GM19324 (cell line): ENCODE measurements at regions not wholly inside any gene's neighbourhood (a gene's known extent, or its start where the extent isn't known, plus 50 kb on each side); places are given as distances from the start of the nearest gene placed in this dataset.

Experiments
- ATAC-seq: cut with Tn5 transposase; IDR thresholded peaks from one replicate; pipeline ENCODE4 v1.9.1; 2021; ENCODE audit warnings: mild to moderate bottlenecking, moderate library complexity; ENCODE audit not compliant: unreplicated experiment, low FRiP score

GRCh38 chr5:53358794-53359193, 121.6 kb upstream of the FST start:
- no peak for ATAC-seq

GRCh38 chr5:53359916-53360517, 120.4 kb upstream of the FST start:
- ATAC-seq = no peak

- no peak for ATAC-seq
Measured at GRCh38 chr5:53360811-53361210, 119.6 kb upstream of the FST start.

GRCh38 chr5:53361708-53362107, 118.7 kb upstream of the FST start:
- no peak for ATAC-seq

GRCh38 chr5:53362521-53362941, 117.9 kb upstream of the FST start:
- ATAC-seq = no peak

- no peak for ATAC-seq
Measured at GRCh38 chr5:53364061-53364460, 116.4 kb upstream of the FST start.

- no peak for ATAC-seq
Measured at GRCh38 chr5:53366245-53366644, 114.2 kb upstream of the FST start.

GRCh38 chr5:53367727-53368126, 112.7 kb upstream of the FST start:
- no peak for ATAC-seq

- no peak for ATAC-seq
Measured at GRCh38 chr5:53368516-53368915, 111.9 kb upstream of the FST start.

GRCh38 chr5:53368966-53369605, 111.3 kb upstream of the FST start:
- ATAC-seq = no peak

GRCh38 chr5:53369681-53370080, 110.7 kb upstream of the FST start:
- no peak for ATAC-seq

GRCh38 chr5:53373451-53374158, 106.8 kb upstream of the FST start:
- ATAC-seq = no peak

GRCh38 chr5:53376853-53377252, 103.6 kb upstream of the FST start:
- no peak for ATAC-seq

- no peak for ATAC-seq
Measured at GRCh38 chr5:53378190-53378589, 102.2 kb upstream of the FST start.

- no peak for ATAC-seq
Measured at GRCh38 chr5:53378590-53379247, 101.7 kb upstream of the FST start.

GRCh38 chr5:53386341-53386740, 94.1 kb upstream of the FST start:
- ATAC-seq = no peak

GRCh38 chr5:53389093-53389492, 91.3 kb upstream of the FST start:
- ATAC-seq = no peak

- no peak for ATAC-seq
Measured at GRCh38 chr5:53392073-53392472, 88.4 kb upstream of the FST start.

GRCh38 chr5:53394808-53395207, 85.6 kb upstream of the FST start:
- ATAC-seq = no peak

GRCh38 chr5:53397141-53397757, 83.2 kb upstream of the FST start:
- ATAC-seq = no peak

GRCh38 chr5:53397845-53398244, 82.6 kb upstream of the FST start:
- ATAC-seq = no peak
